Gastroesophageal sphincter (tissue), 4 donors: ENCODE measurements at regions not wholly inside any gene's neighbourhood (a gene's known extent, or its start where the extent isn't known, plus 50 kb on each side); places are given as distances from the start of the nearest gene placed in this dataset.
A peak's percentile ranks its signal among the peaks of the same experiment; 100 is the strongest.

Source experiments
- ATAC-seq: fragments of 150-250 bp; one replicate; pipeline ENCODE4 v1.9.1; 2016; ENCODE audit warnings: mild to moderate bottlenecking, moderate library complexity
- H3K27ac ChIP-seq, 4 donors: fragments of 200-600 bp; sonication (generic) in 3 of 4; 1 replicate in 3 of 4; 2 replicates in 1 of 4; pipeline ENCODE4 v1.5.1; 2016 to 2019
- H3K27me3 ChIP-seq: fragments of 200-600 bp; sonication (generic); one replicate; pipeline ENCODE4 v1.5.1; 2019
- H3K36me3 ChIP-seq, 2 donors: fragments of 200-600 bp; sonication (generic); one replicate each; pipeline ENCODE4 v1.5.1; 2019; ENCODE audit warnings: control low read depth in 1 of 2
- H3K4me1 ChIP-seq, 3 donors: fragments of 200-600 bp; sonication (generic); 1 replicate in 2 of 3; 2 replicates in 1 of 3; pipeline ENCODE4 v1.5.1; 2016 to 2019; ENCODE audit warnings: control low read depth in 2 of 3
- H3K4me3 ChIP-seq, 2 donors: fragments of 200-600 bp; sonication (generic); one replicate each; pipeline ENCODE4 v1.5.1; 2019; ENCODE audit warnings: mild to moderate bottlenecking in 1 of 2, moderate library complexity in 1 of 2
- H3K9me3 ChIP-seq, 3 donors: fragments of 200-600 bp; sonication (generic); one replicate each; pipeline ENCODE4 v1.5.1; 2017 to 2019; ENCODE audit warnings: control low read depth in 2 of 3
- CTCF ChIP-seq, 4 experiments: fragments of 200-600 bp in 2 of 4; fragments of 450-650 bp in 2 of 4; sonication (generic) in 1 of 4; IDR thresholded peaks; one replicate each; pipeline ENCODE4 v1.5.1; 2017 to 2019; ENCODE audit warnings: antibody characterized with exemption in 4 of 4, mild to moderate bottlenecking in 2 of 4, moderate library complexity in 2 of 4
- EP300 ChIP-seq: sonication (generic); formaldehyde crosslinking; IDR thresholded peaks from one replicate; pipeline ENCODE4 v1.6.1; 2017; ENCODE audit warnings: antibody characterized with exemption, mild to moderate bottlenecking
- POLR2A ChIP-seq, 2 donors: fragments of 450-650 bp; IDR thresholded peaks; one replicate each; pipeline ENCODE4 v1.6.1; 2017; ENCODE audit warnings: antibody characterized with exemption in 2 of 2, mild to moderate bottlenecking in 2 of 2, moderate library complexity in 1 of 2
- POLR2AphosphoS5 ChIP-seq: sonication (generic); formaldehyde crosslinking; IDR thresholded peaks from one replicate; pipeline ENCODE4 v1.6.1; 2017; ENCODE audit warnings: antibody characterized with exemption
- WGBS, 2 donors: methylation state at CpG; one replicate each; pipeline ENCODE4 v1.1.5; 2018; ENCODE audit warnings: low coverage in 1 of 2; 5-methylcytosine and 5-hydroxymethylcytosine counted together

DNA sequence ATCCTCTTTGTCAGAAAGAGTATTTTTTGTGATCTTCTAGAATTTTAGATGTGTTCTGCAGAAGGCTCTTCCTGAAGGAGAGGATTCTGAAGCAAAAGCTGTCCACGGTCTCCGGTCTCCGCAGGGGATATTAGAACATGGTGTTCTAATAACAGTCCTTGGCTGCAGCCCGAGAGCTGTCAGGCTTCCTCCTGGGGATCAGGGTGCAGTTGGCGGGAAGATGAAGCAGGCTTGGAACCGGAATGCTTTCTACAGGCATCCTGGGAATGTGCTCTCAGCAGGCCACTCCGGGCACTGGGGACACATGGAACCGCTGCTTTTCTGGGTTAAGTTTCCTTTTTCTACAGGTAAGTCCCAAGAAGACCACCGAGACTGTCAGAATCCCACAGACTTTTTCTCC, 118.6 kb upstream of the PARD3 start:
- TF ChIP-seq CTCF (IDR thresholded peaks at IDR 0.05) = no peak
- peak; percentile 87 for TF ChIP-seq POLR2AphosphoS5
- H3K4me1 ChIP-seq = peaks cover 0 to 27% (median 14%) of the 10 kb centered on the region in 3 donors
- H3K9me3 ChIP-seq = no peaks in the 10 kb centered on the region
- no peak overlapping the region for H3K4me3 ChIP-seq
- 13 to 20% methylated on average over 5 to 6 of the region's 9 CpGs for WGBS, 2 donors
- peak overlapping the region; percentile 62 to 85 (median 78) for H3K27ac ChIP-seq
- peak; percentile 89 for ATAC-seq
- no peaks in the 10 kb centered on the region for H3K27me3 ChIP-seq
- no peaks in the 10 kb centered on the region for H3K36me3 ChIP-seq

DNA sequence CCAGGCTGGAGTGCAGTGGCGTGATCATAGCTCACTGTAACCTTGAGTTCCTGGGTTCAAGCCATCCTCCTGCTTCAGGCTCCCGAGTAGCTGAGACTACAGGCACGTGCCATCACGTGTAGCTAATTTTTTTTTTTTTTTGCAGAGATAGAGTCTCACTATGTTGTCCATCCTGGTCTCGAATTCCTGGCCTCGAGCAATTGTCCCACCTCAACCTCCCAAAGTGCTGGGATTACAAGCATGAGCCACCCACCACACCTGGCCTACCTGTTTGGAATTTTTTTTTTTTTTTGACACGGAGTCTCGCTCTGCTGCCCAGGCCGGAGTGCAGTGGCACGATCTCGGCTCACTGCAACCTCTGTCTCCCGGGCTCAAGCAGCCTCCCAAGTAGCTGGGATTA, 117.1 kb upstream of the PARD3 start:
- no peaks in the 10 kb centered on the region for H3K9me3 ChIP-seq
- no peak for TF ChIP-seq POLR2AphosphoS5
- no peak for TF ChIP-seq CTCF (IDR thresholded peaks at IDR 0.05)
- no peak for TF ChIP-seq POLR2A (IDR thresholded peaks at IDR 0.05)
- no peak for TF ChIP-seq EP300
- H3K36me3 ChIP-seq = no peaks in the 10 kb centered on the region
- 93 to 95% methylated on average over 6 to 8 of the region's 12 CpGs for WGBS, 2 donors
- H3K4me3 ChIP-seq = no peak overlapping the region
- H3K4me1 ChIP-seq = peaks cover 0 to 27% (median 14%) of the 10 kb centered on the region in 3 donors
- peak overlapping the region in 1 of 4 donors; percentile 85 for H3K27ac ChIP-seq
- no peaks in the 10 kb centered on the region for H3K27me3 ChIP-seq
- ATAC-seq = no peak

- 78 to 94% methylated on average over 3 to 5 of the region's 5 CpGs for WGBS, 2 donors
- Histone ChIP-seq H3K9me3 (no peaks in the 10 kb centered on the region), H3K4me3 (no peak overlapping the region), H3K27me3 (no peaks in the 10 kb centered on the region), H3K36me3 (no peaks in the 10 kb centered on the region), H3K27ac (no peak overlapping the region), H3K4me1 (peaks cover 0 to 27% (median 14%) of the 10 kb centered on the region in 3 donors)
- TF ChIP-seq POLR2A (IDR thresholded peaks at IDR 0.05) (no peak), EP300 (no peak)
- ATAC-seq = no peak
Measured at GRCh38 chr10:34931216-34931615, 116.1 kb upstream of the PARD3 start.

GRCh38 chr10:34922138-34922537, 107.0 kb upstream of the PARD3 start:
- H3K27me3 ChIP-seq = no peaks in the 10 kb centered on the region
- no peak overlapping the region for H3K4me3 ChIP-seq
- no peak for ATAC-seq
- no peaks in the 10 kb centered on the region for H3K4me1 ChIP-seq
- 95 to 96% methylated on average over 3 to 4 of the region's 5 CpGs for WGBS, 2 donors
- peaks cover 0 to 23% (median 0%) of the 10 kb centered on the region in 3 donors for H3K9me3 ChIP-seq
- TF ChIP-seq POLR2AphosphoS5 (no peak), CTCF (IDR thresholded peaks at IDR 0.05) (no peak), POLR2A (IDR thresholded peaks at IDR 0.05) (no peak), EP300 (no peak)
- no peaks in the 10 kb centered on the region for H3K36me3 ChIP-seq
- no peak overlapping the region for H3K27ac ChIP-seq

GRCh38 chr10:34920578-34920977, 105.5 kb upstream of the PARD3 start:
- ATAC-seq = no peak
- TF ChIP-seq EP300 (no peak), CTCF (IDR thresholded peaks at IDR 0.05) (no peak), POLR2AphosphoS5 (no peak), POLR2A (IDR thresholded peaks at IDR 0.05) (no peak)
- H3K4me1 ChIP-seq = peaks cover 0 to 12% (median 0%) of the 10 kb centered on the region in 3 donors
- no peak overlapping the region for H3K27ac ChIP-seq
- H3K4me3 ChIP-seq = no peak overlapping the region
- no peaks in the 10 kb centered on the region for H3K27me3 ChIP-seq
- H3K9me3 ChIP-seq = peaks cover 0 to 23% (median 0%) of the 10 kb centered on the region in 3 donors
- H3K36me3 ChIP-seq = no peaks in the 10 kb centered on the region
- 82 to 92% methylated on average over 1 of the region's 1 CpG for WGBS, 2 donors
